ENCODE measurements at regions not wholly inside any gene's neighbourhood (a gene's known extent, or its start where the extent isn't known, plus 50 kb on each side); places are given as distances from the start of the nearest gene placed in this dataset.
A peak's percentile ranks its signal among the peaks of the same experiment; 100 is the strongest.

DNA sequence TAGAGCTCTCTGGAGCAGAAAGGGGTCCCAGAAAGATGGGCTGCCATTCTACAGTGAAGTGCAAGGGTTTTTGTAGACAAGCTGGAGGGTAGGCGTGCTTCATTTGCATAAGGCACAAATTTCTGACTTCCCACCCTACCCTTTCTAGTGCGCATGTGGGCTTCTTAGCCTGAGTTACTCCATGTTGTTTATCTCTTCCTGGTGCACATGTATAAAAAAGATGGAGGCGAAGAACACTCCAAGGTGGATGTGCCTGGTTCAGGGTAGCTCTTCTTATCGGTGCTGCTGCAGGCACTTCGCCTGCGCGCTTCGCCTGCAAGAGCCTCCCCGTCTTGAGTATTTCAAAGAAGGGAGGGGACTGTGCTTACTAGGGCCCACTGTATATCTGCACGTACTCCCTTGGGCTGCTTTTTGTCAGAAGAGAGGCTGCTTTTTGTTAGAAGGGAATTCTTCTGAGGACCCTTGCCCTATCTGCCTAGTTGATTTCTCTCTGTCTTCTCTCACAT, 1047.3 kb upstream of the CNTN5 start:
- no peak overlapping the region for H3K27ac ChIP-seq (ENCODE audit: insufficient read length, low read depth, low read length)
- Mint-ChIP-seq H3K9me3 (peaks cover 0 to 4% of the 10 kb centered on the region in 2 experiments; a peak in 1 of 5 replicates), H3K4me1 (peaks cover 19 to 22% of the 10 kb centered on the region in 2 experiments), H3K4me3 (no peak overlapping the region), H3K27me3 (ENCODE audit: low read depth) (no peaks in the 10 kb centered on the region), H3K36me3 (ENCODE audit: insufficient read depth in 1 of 3, low read depth in 3 of 3) (peaks cover 0 to 2% (median 0%) of the 10 kb centered on the region in 3 experiments; a peak in 3 of 7 replicates), H3K27ac (peak overlapping the region; percentile 35 to 87 (median 73); a peak in 3 of 7 replicates)
- no peaks in the 10 kb centered on the region for H3K23me2 ChIP-seq (ENCODE audit: insufficient read length, low read depth, low read length, poor library complexity, severe bottlenecking)
- no peak overlapping the region for H2BK5ac ChIP-seq (ENCODE audit: insufficient read length, low read length)
- H3K4me1 ChIP-seq (ENCODE audit: insufficient read depth, low read length), result no peaks in the 10 kb centered on the region
- TF ChIP-seq, protein P1, sequence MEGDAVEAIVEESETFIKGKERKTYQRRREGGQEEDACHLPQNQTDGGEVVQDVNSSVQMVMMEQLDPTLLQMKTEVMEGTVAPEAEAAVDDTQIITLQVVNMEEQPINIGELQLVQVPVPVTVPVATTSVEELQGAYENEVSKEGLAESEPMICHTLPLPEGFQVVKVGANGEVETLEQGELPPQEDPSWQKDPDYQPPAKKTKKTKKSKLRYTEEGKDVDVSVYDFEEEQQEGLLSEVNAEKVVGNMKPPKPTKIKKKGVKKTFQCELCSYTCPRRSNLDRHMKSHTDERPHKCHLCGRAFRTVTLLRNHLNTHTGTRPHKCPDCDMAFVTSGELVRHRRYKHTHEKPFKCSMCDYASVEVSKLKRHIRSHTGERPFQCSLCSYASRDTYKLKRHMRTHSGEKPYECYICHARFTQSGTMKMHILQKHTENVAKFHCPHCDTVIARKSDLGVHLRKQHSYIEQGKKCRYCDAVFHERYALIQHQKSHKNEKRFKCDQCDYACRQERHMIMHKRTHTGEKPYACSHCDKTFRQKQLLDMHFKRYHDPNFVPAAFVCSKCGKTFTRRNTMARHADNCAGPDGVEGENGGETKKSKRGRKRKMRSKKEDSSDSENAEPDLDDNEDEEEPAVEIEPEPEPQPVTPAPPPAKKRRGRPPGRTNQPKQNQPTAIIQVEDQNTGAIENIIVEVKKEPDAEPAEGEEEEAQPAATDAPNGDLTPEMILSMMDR (conservative IDR thresholded peaks at IDR 0.05), result no peak
- H4K5ac ChIP-seq (ENCODE audit: insufficient read length, low read depth, low read length), result no peak overlapping the region
- H3K9ac ChIP-seq (ENCODE audit: extremely low read depth, insufficient read length, low read length), result no peak overlapping the region
- H3K79me1 ChIP-seq (ENCODE audit: insufficient read depth, low read depth, low read length, poor library complexity, severe bottlenecking), result no peaks in the 10 kb centered on the region
- no peak overlapping the region for H2BK120ac ChIP-seq (ENCODE audit: low read depth, low read length, poor library complexity, severe bottlenecking)
- H2BK15ac ChIP-seq (ENCODE audit: low read depth, low read length), result no peak overlapping the region
- no peak overlapping the region for H2AFZ ChIP-seq (ENCODE audit: low read length)
- no peak overlapping the region for H3K14ac ChIP-seq (ENCODE audit: insufficient read depth, low read length)
- H3K4me2 ChIP-seq (ENCODE audit: insufficient read depth, insufficient read length, low read length), result no peak overlapping the region
- H3K18ac ChIP-seq (ENCODE audit: insufficient read length, low read depth, low read length), result no peak overlapping the region
- no peak overlapping the region for H3K56ac ChIP-seq (ENCODE audit: insufficient read length, low read depth, low read length)
- DNase-seq, result no peak
- no peak overlapping the region for H2BK20ac ChIP-seq (ENCODE audit: low read depth, low read length, poor library complexity, severe bottlenecking)
- H3K4ac ChIP-seq (ENCODE audit: low read depth, low read length), result no peak overlapping the region
- no peak overlapping the region for H4K91ac ChIP-seq (ENCODE audit: insufficient read length, low read depth, low read length)
- H3T11ph ChIP-seq (ENCODE audit: low read length), result no peak overlapping the region
- H2BK12ac ChIP-seq (ENCODE audit: insufficient read length, low read depth, low read length), result no peak overlapping the region
- H4K20me1 ChIP-seq (ENCODE audit: control insufficient read depth, insufficient read depth, insufficient read length), result no peaks in the 10 kb centered on the region
- no peaks in the 10 kb centered on the region for H3K79me2 ChIP-seq (ENCODE audit: insufficient read depth, low read length)
- H3K9me3 ChIP-seq (ENCODE audit: control insufficient read depth, low read depth, low read length), result no peaks in the 10 kb centered on the region
- no peaks in the 10 kb centered on the region for H3K27me3 ChIP-seq (ENCODE audit: insufficient read depth, low read length)
- WGBS (ENCODE audit: extremely low coverage, insufficient read length, low lambda C conversion rate), result no CpG with 5 or more reads among the region's 10 CpGs
- no peak overlapping the region for H3K23ac ChIP-seq (ENCODE audit: insufficient read length, low read depth, low read length)
- H2AK5ac ChIP-seq (ENCODE audit: insufficient read length, low read length), result no peak overlapping the region
- H4K8ac ChIP-seq (replicated peaks; ENCODE audit: insufficient read length, low read depth, low read length), result no peak overlapping the region
